ENCODE measurements at regions not wholly inside any gene's neighbourhood (a gene's known extent, or its start where the extent isn't known, plus 50 kb on each side); places are given as distances from the start of the nearest gene placed in this dataset.
"Not testable (repeated sequence)": the region's sequence is repeated elsewhere in the genome, so short reads cannot be mapped to it uniquely, and the experiment has no call there.

DNA sequence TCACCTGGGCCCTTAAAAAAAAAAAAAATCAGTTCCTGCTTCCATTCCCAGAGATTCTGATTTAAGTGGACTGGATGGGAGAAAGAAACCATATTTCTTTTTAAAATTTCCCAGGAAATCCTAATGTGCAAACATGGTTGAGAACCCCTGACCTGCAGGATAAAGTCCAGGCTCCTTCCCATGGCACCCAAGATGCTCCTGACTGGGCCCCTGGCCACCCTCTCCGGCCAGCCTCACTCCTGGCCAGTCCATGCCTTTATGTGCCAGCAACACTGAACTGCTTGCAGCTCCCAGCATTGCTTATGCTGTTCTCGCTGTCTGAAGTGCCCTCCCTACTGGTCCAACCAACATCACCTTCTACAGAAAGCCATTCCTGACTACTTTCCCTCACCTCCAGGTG is 93.9 kb downstream of the TEX35 start:
- Mint-ChIP-seq H3K27ac (no peak overlapping the region), H3K4me1 (no peaks in the 10 kb centered on the region)
- CTCF ChIA-PET (ENCODE audit: partially characterized antibody), result no interaction called here

GRCh38 chr1:178607718-178608408 is 95.0 kb downstream of the TEX35 start:
- H3K4me1 ChIP-seq (ENCODE audit: insufficient read depth, low read length), result no peaks in the 10 kb centered on the region
- no peak overlapping the region for H3K4me3 ChIP-seq (ENCODE audit: low read length in 2 of 2)
- ChIA-PET CTCF (ENCODE audit: partially characterized antibody) (no interaction called here), POLR2A (ENCODE audit: partially characterized antibody) (no interaction called here)
- H3K36me3 Mint-ChIP-seq, result no peaks in the 10 kb centered on the region
- no peak overlapping the region for H3K27ac ChIP-seq (ENCODE audit: low read depth, low read length)
- intact Hi-C loops (cut with micrococcal nuclease), result no loop called here
- no peaks in the 10 kb centered on the region for H3K27me3 ChIP-seq (ENCODE audit: insufficient read depth, low read length)
- H3K27me3 Mint-ChIP-seq, result peaks cover 2 to 4% of the 10 kb centered on the region in 2 donors
- no peaks in the 10 kb centered on the region for H3K9me3 ChIP-seq (ENCODE audit: control insufficient read depth in 1 of 2, low read length in 2 of 2)
- H3K4me1 Mint-ChIP-seq, result no peaks in the 10 kb centered on the region
- DNase-seq, result no peak
- H3K27ac Mint-ChIP-seq, result no peak overlapping the region
- H3K4me3 Mint-ChIP-seq, result no peak overlapping the region
- no peaks in the 10 kb centered on the region for H3K9me3 Mint-ChIP-seq
- H3K36me3 ChIP-seq (ENCODE audit: insufficient read depth, low read length), result no peaks in the 10 kb centered on the region

More for the DNA sequence above, 93.9 kb downstream of the TEX35 start:
- POLR2A ChIA-PET (ENCODE audit: partially characterized antibody), result no interaction called here
- no peaks in the 10 kb centered on the region for H3K27me3 ChIP-seq (ENCODE audit: insufficient read depth, low read length)
- no peaks in the 10 kb centered on the region for H3K4me1 ChIP-seq (ENCODE audit: insufficient read depth, low read length)
- peaks cover 2 to 4% of the 10 kb centered on the region in 2 donors for H3K27me3 Mint-ChIP-seq
- H3K27ac ChIP-seq (ENCODE audit: low read depth, low read length), result no peak overlapping the region
- H3K9me3 Mint-ChIP-seq, result no peaks in the 10 kb centered on the region
- no peaks in the 10 kb centered on the region for H3K36me3 ChIP-seq (ENCODE audit: insufficient read depth, low read length)
- H3K4me3 ChIP-seq (ENCODE audit: low read length in 2 of 2), result no peak overlapping the region
- no peak for DNase-seq
- intact Hi-C loops (cut with micrococcal nuclease), result no loop called here
- H3K9me3 ChIP-seq (ENCODE audit: control insufficient read depth in 1 of 2, low read length in 2 of 2), result no peaks in the 10 kb centered on the region
- no peak overlapping the region for H3K4me3 Mint-ChIP-seq
- H3K36me3 Mint-ChIP-seq, result no peaks in the 10 kb centered on the region

- H3K36me3 Mint-ChIP-seq, result no peaks in the 10 kb centered on the region
- peaks cover 2 to 4% of the 10 kb centered on the region in 2 donors for H3K27me3 Mint-ChIP-seq
- intact Hi-C loops (cut with micrococcal nuclease), result no loop called here
- no peak overlapping the region for H3K4me3 Mint-ChIP-seq
- H3K27me3 ChIP-seq (ENCODE audit: insufficient read depth, low read length), result no peaks in the 10 kb centered on the region
- POLR2A ChIA-PET (ENCODE audit: partially characterized antibody), result no interaction called here
- no peak overlapping the region for H3K27ac ChIP-seq (ENCODE audit: low read depth, low read length)
- no peak for DNase-seq
- H3K27ac Mint-ChIP-seq, result no peak overlapping the region
- no peaks in the 10 kb centered on the region for H3K9me3 Mint-ChIP-seq
- no peak overlapping the region for H3K4me3 ChIP-seq (ENCODE audit: low read length in 2 of 2)
- H3K4me1 ChIP-seq (ENCODE audit: insufficient read depth, low read length), result no peaks in the 10 kb centered on the region
- CTCF ChIA-PET (ENCODE audit: partially characterized antibody), result no interaction called here
- no peaks in the 10 kb centered on the region for H3K36me3 ChIP-seq (ENCODE audit: insufficient read depth, low read length)
- no peaks in the 10 kb centered on the region for H3K4me1 Mint-ChIP-seq
- no peaks in the 10 kb centered on the region for H3K9me3 ChIP-seq (ENCODE audit: control insufficient read depth in 1 of 2, low read length in 2 of 2)
Observed at GRCh38 chr1:178609015-178609414, 96.1 kb downstream of the TEX35 start.

DNA sequence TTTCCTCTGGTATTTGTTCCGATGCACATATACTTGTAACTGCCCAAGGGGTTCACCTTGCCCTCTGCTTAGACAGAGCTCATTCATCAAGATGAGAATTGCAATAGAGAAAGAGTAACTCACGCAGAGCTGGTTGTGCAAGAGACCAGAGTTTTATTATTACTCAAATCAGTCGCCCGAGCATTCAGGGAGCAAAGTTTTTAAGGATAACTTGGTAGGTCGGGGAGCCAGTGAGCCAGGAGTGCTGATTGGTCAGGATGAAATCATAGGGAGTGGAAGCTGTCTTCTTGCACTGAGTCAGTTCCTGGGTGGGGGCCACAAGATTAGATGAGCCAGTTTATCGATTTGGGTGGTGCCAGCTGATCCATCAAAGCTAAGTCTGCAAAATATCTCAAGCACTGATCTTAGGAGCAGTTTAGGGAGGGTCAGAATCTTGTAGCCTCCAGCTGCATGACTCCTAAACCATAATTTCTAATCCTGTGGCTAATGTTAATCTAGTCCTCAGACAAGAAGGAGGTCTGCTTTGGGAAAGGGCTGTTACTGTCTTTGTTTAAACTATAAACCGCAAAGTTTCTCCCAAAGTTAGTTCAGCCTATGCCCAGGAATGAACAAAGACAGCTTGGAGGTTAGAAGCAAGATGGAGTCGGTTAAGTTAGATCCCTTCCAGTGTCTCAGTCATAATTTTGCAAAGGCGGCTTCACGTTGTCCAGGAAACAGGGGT is 97.9 kb downstream of the TEX35 start:
- H3K4me1 Mint-ChIP-seq; DNase-seq; H3K4me1 ChIP-seq (ENCODE audit: insufficient read depth, low read length); H3K9me3 ChIP-seq (ENCODE audit: control insufficient read depth in 1 of 2, low read length in 2 of 2); CTCF ChIA-PET (ENCODE audit: partially characterized antibody); H3K36me3 Mint-ChIP-seq; H3K27me3 ChIP-seq (ENCODE audit: insufficient read depth, low read length); intact Hi-C loops (cut with micrococcal nuclease); H3K4me3 Mint-ChIP-seq; H3K36me3 ChIP-seq (ENCODE audit: insufficient read depth, low read length); H3K27me3 Mint-ChIP-seq; H3K4me3 ChIP-seq (ENCODE audit: low read length in 2 of 2); H3K9me3 Mint-ChIP-seq; POLR2A ChIA-PET (ENCODE audit: partially characterized antibody); H3K27ac ChIP-seq (ENCODE audit: low read depth, low read length); H3K27ac Mint-ChIP-seq: not testable (repeated sequence)

GRCh38 chr1:178612261-178612660 is 99.4 kb downstream of the TEX35 start:
- no peak for DNase-seq
- H3K9me3 Mint-ChIP-seq, result peaks cover 0 to 3% (median 0%) of the 10 kb centered on the region in 8 donors
- H3K27ac ChIP-seq (ENCODE audit: low read depth, low read length), result no peak overlapping the region
- H3K27me3 ChIP-seq (ENCODE audit: insufficient read depth, low read length), result no peaks in the 10 kb centered on the region
- intact Hi-C loops (cut with micrococcal nuclease), result no loop called here
- ChIA-PET POLR2A (ENCODE audit: partially characterized antibody) (no interaction called here), CTCF (ENCODE audit: partially characterized antibody) (no interaction called here)
- no peak overlapping the region for H3K27ac Mint-ChIP-seq
- no peak overlapping the region for H3K4me3 Mint-ChIP-seq
- H3K9me3 ChIP-seq (ENCODE audit: control insufficient read depth in 1 of 2, low read length in 2 of 2), result no peaks in the 10 kb centered on the region
- H3K36me3 Mint-ChIP-seq, result no peaks in the 10 kb centered on the region
- H3K27me3 Mint-ChIP-seq, result peaks cover 3% of the 10 kb centered on the region in 2 donors
- H3K4me1 Mint-ChIP-seq, result no peaks in the 10 kb centered on the region
- H3K4me1 ChIP-seq (ENCODE audit: insufficient read depth, low read length), result no peaks in the 10 kb centered on the region
- no peak overlapping the region for H3K4me3 ChIP-seq (ENCODE audit: low read length in 2 of 2)
- no peaks in the 10 kb centered on the region for H3K36me3 ChIP-seq (ENCODE audit: insufficient read depth, low read length)

- Mint-ChIP-seq H3K27me3 (peaks cover 3 to 7% of the 10 kb centered on the region in 2 donors), H3K9me3 (peaks cover 0 to 3% (median 0%) of the 10 kb centered on the region in 8 donors), H3K4me1 (no peaks in the 10 kb centered on the region), H3K36me3 (no peaks in the 10 kb centered on the region), H3K27ac (no peak overlapping the region), H3K4me3 (no peak overlapping the region)
- no peaks in the 10 kb centered on the region for H3K36me3 ChIP-seq (ENCODE audit: insufficient read depth, low read length)
- intact Hi-C loops (cut with micrococcal nuclease), result no loop called here
- no peaks in the 10 kb centered on the region for H3K4me1 ChIP-seq (ENCODE audit: insufficient read depth, low read length)
- H3K27ac ChIP-seq (ENCODE audit: low read depth, low read length), result no peak overlapping the region
- no peaks in the 10 kb centered on the region for H3K9me3 ChIP-seq (ENCODE audit: control insufficient read depth in 1 of 2, low read length in 2 of 2)
- POLR2A ChIA-PET (ENCODE audit: partially characterized antibody), result no interaction called here
- H3K27me3 ChIP-seq (ENCODE audit: insufficient read depth, low read length), result no peaks in the 10 kb centered on the region
- no peak overlapping the region for H3K4me3 ChIP-seq (ENCODE audit: low read length in 2 of 2)
- CTCF ChIA-PET (ENCODE audit: partially characterized antibody), result no interaction called here
- no peak for DNase-seq
Observed at GRCh38 chr1:178613271-178613945, 100.5 kb downstream of the TEX35 start.

DNA sequence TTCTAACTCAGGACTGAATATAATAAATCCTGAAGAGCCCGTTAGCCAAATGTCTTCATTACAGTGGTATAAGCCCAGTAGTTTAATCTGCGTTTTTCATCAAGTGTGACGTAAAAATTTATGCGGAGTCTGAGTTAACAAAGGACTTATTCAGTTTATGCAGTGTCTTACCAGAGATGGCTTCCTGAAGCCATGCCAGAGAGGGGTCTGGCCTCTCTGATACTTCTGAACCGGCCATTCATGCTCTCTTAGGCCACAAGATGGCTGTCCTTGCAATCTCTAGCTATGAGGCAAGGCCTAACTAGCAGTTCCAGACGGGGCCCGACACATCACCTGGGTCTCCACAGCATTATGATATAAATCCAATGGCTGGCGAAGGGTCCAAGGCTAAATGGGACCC is 101.4 kb downstream of the TEX35 start:
- Histone ChIP-seq H3K27ac (ENCODE audit: low read depth, low read length) (no peak overlapping the region), H3K27me3 (ENCODE audit: insufficient read depth, low read length) (no peaks in the 10 kb centered on the region), H3K4me3 (ENCODE audit: low read length in 2 of 2) (no peak overlapping the region), H3K9me3 (ENCODE audit: control insufficient read depth in 1 of 2, low read length in 2 of 2) (no peaks in the 10 kb centered on the region), H3K4me1 (ENCODE audit: insufficient read depth, low read length) (no peaks in the 10 kb centered on the region), H3K36me3 (ENCODE audit: insufficient read depth, low read length) (no peaks in the 10 kb centered on the region)
- H3K27me3 Mint-ChIP-seq, result peaks cover 3 to 7% of the 10 kb centered on the region in 2 donors
- POLR2A ChIA-PET (ENCODE audit: partially characterized antibody), result no interaction called here
- H3K4me3 Mint-ChIP-seq, result no peak overlapping the region
- H3K27ac Mint-ChIP-seq, result no peak overlapping the region
- CTCF ChIA-PET (ENCODE audit: partially characterized antibody), result interaction anchor here (0.7 kb wide), 1 partner anchor 11 kb away, joined by 4 read pairs; no protein-coding TSS in a partner anchor
- intact Hi-C loops (cut with micrococcal nuclease), result no loop called here
- no peaks in the 10 kb centered on the region for H3K36me3 Mint-ChIP-seq
- H3K4me1 Mint-ChIP-seq, result no peaks in the 10 kb centered on the region
- H3K9me3 Mint-ChIP-seq, result peaks cover 0 to 3% (median 0%) of the 10 kb centered on the region in 8 donors
- no peak for DNase-seq

All from CD4-positive, alpha-beta memory T cell (primary cell).